HEK293 (cell line): ENCODE measurements at regions not wholly inside any gene's neighbourhood (a gene's known extent, or its start where the extent isn't known, plus 50 kb on each side); places are given as distances from the start of the nearest gene placed in this dataset.

ENCODE experiments used
- SETDB1 ChIP-seq: IDR thresholded peaks from one replicate; pipeline ENCODE4 v1.6.1; 2017; ENCODE audit warnings: mild to moderate bottlenecking, low read length, moderate library complexity, mixed read lengths; ENCODE audit not compliant: insufficient read length
- ZBTB7A ChIP-seq: fragments of 450-650 bp; formaldehyde crosslinking; IDR thresholded peaks from 2 replicates; pipeline ENCODE4 v1.5.1; 2016; ENCODE audit warnings: low read depth, missing biosample characterization, missing genetic modification characterization
- ZSCAN16 ChIP-seq: fragments of 450-650 bp; formaldehyde crosslinking; IDR thresholded peaks from 2 replicates; pipeline ENCODE4 v1.5.1; 2016; ENCODE audit warnings: missing biosample characterization, missing genetic modification characterization
- TF ChIP-seq, protein P1 (sequence below): fragments of 450-650 bp; formaldehyde crosslinking; IDR thresholded peaks from 2 replicates; pipeline ENCODE4 v1.5.1; 2016; ENCODE audit warnings: missing biosample characterization, missing genetic modification characterization
- TF ChIP-seq, protein P2 (sequence below): fragments of 450-650 bp; formaldehyde crosslinking; IDR thresholded peaks from 2 replicates; pipeline ENCODE4 v1.5.1; 2016; ENCODE audit warnings: missing biosample characterization, missing genetic modification characterization
- TF ChIP-seq, protein P3 (sequence below): fragments of 450-650 bp; IDR thresholded peaks from 2 replicates; pipeline ENCODE4 v1.5.1; 2018; ENCODE audit warnings: missing biosample characterization, missing genetic modification characterization
- TF ChIP-seq, protein P4 (sequence below): fragments of 450-650 bp; formaldehyde crosslinking; IDR thresholded peaks from 2 replicates; pipeline ENCODE4 v1.5.1; 2016; ENCODE audit warnings: missing biosample characterization, missing genetic modification characterization
- TF ChIP-seq, protein P5 (sequence below): fragments of 450-650 bp; formaldehyde crosslinking; conservative IDR thresholded peaks from 2 replicates; pipeline ENCODE4 v1.5.1; 2016; ENCODE audit warnings: low read depth, missing biosample characterization, missing genetic modification characterization
- TF ChIP-seq, protein P6 (sequence below): fragments of 450-650 bp; formaldehyde crosslinking; IDR thresholded peaks from 2 replicates; pipeline ENCODE4 v1.5.1; 2016; ENCODE audit warnings: missing biosample characterization, missing genetic modification characterization
- TF ChIP-seq, protein P7 (sequence below): fragments of 450-650 bp; formaldehyde crosslinking; IDR thresholded peaks from 2 replicates; pipeline ENCODE4 v1.5.1; 2016; ENCODE audit warnings: missing biosample characterization, missing genetic modification characterization

DNA sequence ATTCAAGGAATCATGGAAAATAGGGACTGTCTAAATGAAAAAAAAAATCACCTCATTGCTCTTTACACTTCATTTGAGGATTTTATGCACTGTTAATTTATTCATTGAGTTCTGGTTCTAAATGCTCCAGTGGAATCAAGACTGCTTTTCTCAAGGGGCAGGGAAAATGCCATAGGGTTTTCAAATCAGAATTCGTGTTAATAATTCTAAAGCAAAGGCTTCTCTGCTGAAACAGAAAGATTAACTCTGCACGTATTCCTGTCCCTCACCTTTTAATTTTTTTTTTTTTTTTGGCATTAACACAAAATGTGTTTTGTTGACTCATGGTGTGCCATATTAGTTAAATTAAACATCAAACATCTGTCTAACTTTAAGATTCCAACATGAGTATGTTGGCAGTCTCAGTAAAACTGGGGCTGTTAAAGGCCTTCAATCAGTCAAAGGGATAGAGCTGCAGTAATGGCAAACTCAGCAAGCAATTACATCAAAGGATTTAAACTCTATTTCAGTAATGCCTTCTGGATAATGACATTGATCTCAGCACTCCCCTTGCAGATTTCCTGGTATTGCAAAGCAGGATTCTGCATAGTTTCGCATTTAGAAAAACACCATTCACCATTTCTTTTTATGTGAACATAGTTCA, 878.1 kb downstream of the RAPGEF2 start:
- TF ChIP-seq ZSCAN16 (tag by site-specific recombination), result no peak
- TF ChIP-seq, protein P1, sequence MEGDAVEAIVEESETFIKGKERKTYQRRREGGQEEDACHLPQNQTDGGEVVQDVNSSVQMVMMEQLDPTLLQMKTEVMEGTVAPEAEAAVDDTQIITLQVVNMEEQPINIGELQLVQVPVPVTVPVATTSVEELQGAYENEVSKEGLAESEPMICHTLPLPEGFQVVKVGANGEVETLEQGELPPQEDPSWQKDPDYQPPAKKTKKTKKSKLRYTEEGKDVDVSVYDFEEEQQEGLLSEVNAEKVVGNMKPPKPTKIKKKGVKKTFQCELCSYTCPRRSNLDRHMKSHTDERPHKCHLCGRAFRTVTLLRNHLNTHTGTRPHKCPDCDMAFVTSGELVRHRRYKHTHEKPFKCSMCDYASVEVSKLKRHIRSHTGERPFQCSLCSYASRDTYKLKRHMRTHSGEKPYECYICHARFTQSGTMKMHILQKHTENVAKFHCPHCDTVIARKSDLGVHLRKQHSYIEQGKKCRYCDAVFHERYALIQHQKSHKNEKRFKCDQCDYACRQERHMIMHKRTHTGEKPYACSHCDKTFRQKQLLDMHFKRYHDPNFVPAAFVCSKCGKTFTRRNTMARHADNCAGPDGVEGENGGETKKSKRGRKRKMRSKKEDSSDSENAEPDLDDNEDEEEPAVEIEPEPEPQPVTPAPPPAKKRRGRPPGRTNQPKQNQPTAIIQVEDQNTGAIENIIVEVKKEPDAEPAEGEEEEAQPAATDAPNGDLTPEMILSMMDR (tag by site-specific recombination), result no peak
- TF ChIP-seq, protein P2, sequence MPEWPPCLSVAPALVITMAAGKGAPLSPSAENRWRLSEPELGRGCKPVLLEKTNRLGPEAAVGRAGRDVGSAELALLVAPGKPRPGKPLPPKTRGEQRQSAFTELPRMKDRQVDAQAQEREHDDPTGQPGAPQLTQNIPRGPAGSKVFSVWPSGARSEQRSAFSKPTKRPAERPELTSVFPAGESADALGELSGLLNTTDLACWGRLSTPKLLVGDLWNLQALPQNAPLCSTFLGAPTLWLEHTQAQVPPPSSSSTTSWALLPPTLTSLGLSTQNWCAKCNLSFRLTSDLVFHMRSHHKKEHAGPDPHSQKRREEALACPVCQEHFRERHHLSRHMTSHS (tag by site-specific recombination), result no peak
- no peak for TF ChIP-seq ZBTB7A (tag by site-specific recombination)
- TF ChIP-seq SETDB1, result no peak
- TF ChIP-seq, protein P3, sequence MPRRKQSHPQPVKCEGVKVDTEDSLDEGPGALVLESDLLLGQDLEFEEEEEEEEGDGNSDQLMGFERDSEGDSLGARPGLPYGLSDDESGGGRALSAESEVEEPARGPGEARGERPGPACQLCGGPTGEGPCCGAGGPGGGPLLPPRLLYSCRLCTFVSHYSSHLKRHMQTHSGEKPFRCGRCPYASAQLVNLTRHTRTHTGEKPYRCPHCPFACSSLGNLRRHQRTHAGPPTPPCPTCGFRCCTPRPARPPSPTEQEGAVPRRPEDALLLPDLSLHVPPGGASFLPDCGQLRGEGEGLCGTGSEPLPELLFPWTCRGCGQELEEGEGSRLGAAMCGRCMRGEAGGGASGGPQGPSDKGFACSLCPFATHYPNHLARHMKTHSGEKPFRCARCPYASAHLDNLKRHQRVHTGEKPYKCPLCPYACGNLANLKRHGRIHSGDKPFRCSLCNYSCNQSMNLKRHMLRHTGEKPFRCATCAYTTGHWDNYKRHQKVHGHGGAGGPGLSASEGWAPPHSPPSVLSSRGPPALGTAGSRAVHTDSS (tag by site-specific recombination), result no peak
- TF ChIP-seq, protein P4, sequence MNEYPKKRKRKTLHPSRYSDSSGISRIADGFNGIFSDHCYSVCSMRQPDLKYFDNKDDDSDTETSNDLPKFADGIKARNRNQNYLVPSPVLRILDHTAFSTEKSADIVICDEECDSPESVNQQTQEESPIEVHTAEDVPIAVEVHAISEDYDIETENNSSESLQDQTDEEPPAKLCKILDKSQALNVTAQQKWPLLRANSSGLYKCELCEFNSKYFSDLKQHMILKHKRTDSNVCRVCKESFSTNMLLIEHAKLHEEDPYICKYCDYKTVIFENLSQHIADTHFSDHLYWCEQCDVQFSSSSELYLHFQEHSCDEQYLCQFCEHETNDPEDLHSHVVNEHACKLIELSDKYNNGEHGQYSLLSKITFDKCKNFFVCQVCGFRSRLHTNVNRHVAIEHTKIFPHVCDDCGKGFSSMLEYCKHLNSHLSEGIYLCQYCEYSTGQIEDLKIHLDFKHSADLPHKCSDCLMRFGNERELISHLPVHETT (tag by site-specific recombination), result no peak
- TF ChIP-seq, protein P5, sequence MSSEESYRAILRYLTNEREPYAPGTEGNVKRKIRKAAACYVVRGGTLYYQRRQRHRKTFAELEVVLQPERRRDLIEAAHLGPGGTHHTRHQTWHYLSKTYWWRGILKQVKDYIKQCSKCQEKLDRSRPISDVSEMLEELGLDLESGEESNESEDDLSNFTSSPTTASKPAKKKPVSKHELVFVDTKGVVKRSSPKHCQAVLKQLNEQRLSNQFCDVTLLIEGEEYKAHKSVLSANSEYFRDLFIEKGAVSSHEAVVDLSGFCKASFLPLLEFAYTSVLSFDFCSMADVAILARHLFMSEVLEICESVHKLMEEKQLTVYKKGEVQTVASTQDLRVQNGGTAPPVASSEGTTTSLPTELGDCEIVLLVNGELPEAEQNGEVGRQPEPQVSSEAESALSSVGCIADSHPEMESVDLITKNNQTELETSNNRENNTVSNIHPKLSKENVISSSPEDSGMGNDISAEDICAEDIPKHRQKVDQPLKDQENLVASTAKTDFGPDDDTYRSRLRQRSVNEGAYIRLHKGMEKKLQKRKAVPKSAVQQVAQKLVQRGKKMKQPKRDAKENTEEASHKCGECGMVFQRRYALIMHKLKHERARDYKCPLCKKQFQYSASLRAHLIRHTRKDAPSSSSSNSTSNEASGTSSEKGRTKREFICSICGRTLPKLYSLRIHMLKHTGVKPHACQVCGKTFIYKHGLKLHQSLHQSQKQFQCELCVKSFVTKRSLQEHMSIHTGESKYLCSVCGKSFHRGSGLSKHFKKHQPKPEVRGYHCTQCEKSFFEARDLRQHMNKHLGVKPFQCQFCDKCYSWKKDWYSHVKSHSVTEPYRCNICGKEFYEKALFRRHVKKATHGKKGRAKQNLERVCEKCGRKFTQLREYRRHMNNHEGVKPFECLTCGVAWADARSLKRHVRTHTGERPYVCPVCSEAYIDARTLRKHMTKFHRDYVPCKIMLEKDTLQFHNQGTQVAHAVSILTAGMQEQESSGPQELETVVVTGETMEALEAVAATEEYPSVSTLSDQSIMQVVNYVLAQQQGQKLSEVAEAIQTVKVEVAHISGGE, result no peak
- TF ChIP-seq, protein P6, sequence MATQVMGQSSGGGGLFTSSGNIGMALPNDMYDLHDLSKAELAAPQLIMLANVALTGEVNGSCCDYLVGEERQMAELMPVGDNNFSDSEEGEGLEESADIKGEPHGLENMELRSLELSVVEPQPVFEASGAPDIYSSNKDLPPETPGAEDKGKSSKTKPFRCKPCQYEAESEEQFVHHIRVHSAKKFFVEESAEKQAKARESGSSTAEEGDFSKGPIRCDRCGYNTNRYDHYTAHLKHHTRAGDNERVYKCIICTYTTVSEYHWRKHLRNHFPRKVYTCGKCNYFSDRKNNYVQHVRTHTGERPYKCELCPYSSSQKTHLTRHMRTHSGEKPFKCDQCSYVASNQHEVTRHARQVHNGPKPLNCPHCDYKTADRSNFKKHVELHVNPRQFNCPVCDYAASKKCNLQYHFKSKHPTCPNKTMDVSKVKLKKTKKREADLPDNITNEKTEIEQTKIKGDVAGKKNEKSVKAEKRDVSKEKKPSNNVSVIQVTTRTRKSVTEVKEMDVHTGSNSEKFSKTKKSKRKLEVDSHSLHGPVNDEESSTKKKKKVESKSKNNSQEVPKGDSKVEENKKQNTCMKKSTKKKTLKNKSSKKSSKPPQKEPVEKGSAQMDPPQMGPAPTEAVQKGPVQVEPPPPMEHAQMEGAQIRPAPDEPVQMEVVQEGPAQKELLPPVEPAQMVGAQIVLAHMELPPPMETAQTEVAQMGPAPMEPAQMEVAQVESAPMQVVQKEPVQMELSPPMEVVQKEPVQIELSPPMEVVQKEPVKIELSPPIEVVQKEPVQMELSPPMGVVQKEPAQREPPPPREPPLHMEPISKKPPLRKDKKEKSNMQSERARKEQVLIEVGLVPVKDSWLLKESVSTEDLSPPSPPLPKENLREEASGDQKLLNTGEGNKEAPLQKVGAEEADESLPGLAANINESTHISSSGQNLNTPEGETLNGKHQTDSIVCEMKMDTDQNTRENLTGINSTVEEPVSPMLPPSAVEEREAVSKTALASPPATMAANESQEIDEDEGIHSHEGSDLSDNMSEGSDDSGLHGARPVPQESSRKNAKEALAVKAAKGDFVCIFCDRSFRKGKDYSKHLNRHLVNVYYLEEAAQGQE (tag by site-specific recombination), result no peak
- TF ChIP-seq, protein P7, sequence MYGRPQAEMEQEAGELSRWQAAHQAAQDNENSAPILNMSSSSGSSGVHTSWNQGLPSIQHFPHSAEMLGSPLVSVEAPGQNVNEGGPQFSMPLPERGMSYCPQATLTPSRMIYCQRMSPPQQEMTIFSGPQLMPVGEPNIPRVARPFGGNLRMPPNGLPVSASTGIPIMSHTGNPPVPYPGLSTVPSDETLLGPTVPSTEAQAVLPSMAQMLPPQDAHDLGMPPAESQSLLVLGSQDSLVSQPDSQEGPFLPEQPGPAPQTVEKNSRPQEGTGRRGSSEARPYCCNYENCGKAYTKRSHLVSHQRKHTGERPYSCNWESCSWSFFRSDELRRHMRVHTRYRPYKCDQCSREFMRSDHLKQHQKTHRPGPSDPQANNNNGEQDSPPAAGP (tag by site-specific recombination), result no peak
